Stimulated activated naive CD8-positive, alpha-beta T cell treated with anti-CD3 and anti-CD28 coated beads, Interleukin-15, amount 100 ng/mL, for 72 hours (primary cell): ENCODE measurements at regions not wholly inside any gene's neighbourhood (a gene's known extent, or its start where the extent isn't known, plus 50 kb on each side); places are given as distances from the start of the nearest gene placed in this dataset.
"Not testable (repeated sequence)": the region's sequence is repeated elsewhere in the genome, so short reads cannot be mapped to it uniquely, and the experiment has no call there.

Source experiments
- ATAC-seq: fragments of 150-1000 bp; cut with Tn5 transposase; 2 replicates; pipeline ENCODE4 v1.10.0; 2021; ENCODE audit warnings: mild to moderate bottlenecking, moderate library complexity
- DNase-seq, 2 donors: peaks; one replicate each; pipeline ENCODE4 v3.0.0; 2021 to 2022
- H3K27ac Mint-ChIP-seq, 2 donors: one replicate each; pipeline ENCODE4 v1.8.0; 2022; ENCODE audit warnings: mild to moderate bottlenecking in 2 of 2, mixed read lengths in 2 of 2, moderate library complexity in 2 of 2
- H3K27me3 Mint-ChIP-seq: one replicate; pipeline ENCODE4 v1.8.0; 2022; ENCODE audit warnings: mixed read lengths
- H3K4me1 Mint-ChIP-seq: one replicate; pipeline ENCODE4 v1.8.0; 2022; ENCODE audit warnings: mild to moderate bottlenecking, mixed read lengths
- H3K4me3 Mint-ChIP-seq, 2 donors: one replicate each; pipeline ENCODE4 v1.8.0; 2022; ENCODE audit warnings: mild to moderate bottlenecking in 2 of 2, mixed read lengths in 2 of 2, moderate library complexity in 1 of 2
- H3K9me3 Mint-ChIP-seq, 2 donors: one replicate each; pipeline ENCODE4 v1.8.0; 2022; ENCODE audit warnings: mixed read lengths in 2 of 2

DNA sequence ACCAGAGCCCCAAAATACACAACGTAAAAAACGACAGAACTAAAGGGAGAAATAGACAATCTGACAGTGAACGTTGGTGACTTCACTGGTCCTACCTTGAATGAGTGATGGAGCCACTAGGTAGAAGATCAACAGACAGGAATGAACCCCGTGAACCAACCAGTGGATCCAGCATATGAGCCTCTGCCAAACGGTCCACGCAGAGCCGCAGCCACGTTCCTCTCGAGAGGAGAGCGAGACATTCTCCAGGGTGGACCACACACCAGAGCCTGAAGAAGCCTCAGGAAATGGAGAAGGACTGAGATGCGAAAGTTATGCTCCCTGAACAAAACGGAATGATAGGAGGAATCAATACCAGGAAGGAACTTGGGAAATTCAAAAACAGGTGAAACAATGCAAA, 178.4 kb downstream of the RTP5 start:
- H3K27me3 Mint-ChIP-seq: peaks cover 43% of the 10 kb centered on the region
- DNase-seq: no peak
- ATAC-seq: no peak
- H3K27ac Mint-ChIP-seq: no peak overlapping the region
- no peaks in the 10 kb centered on the region for H3K4me1 Mint-ChIP-seq
- H3K4me3 Mint-ChIP-seq: no peak overlapping the region
- H3K9me3 Mint-ChIP-seq: peaks cover 3 to 6% of the 10 kb centered on the region in 2 donors

DNA sequence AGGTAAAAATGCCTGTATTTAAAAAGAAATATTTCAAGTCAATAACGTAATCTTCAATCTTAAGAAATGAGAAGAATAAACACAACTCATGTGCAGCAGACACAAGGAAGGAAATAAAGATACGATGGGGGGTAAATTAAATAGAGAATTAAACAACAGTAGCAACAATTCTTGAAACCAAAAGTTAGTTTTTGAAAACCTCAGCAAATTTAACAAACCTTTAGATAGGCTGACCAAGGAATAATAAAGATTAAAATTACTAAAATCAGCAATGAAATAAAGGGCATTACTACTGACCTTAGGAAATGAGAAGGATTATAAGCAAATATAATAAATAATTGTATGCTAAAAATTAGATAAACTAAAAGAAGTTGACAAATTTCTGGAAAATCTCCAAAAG, 178.9 kb downstream of the RTP5 start:
- Mint-ChIP-seq H3K4me1 (no peaks in the 10 kb centered on the region), H3K9me3 (peaks cover 3 to 6% of the 10 kb centered on the region in 2 donors), H3K4me3 (no peak overlapping the region), H3K27ac (no peak overlapping the region), H3K27me3 (peaks cover 38% of the 10 kb centered on the region)
- no peak for DNase-seq
- ATAC-seq: no peak

DNA sequence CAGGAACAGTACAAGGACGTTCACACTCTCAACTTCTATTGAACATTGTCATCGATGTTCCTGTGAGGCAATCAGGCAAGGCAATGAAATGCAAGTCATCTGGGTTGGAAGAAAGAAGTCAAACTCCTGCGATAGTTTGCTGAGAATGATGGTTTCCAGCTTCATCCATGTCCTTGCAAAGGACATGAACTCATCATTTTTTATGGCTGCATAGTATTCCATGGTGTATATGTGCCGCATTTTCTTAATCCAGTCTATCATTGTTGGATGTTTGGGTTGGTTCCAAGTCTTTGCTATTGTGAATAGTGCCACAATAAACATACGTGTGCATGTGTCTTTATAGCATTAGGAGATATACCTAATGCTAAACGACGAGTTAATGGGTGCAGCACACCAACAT, 180.0 kb downstream of the RTP5 start:
- H3K9me3 Mint-ChIP-seq, H3K4me1 Mint-ChIP-seq, H3K4me3 Mint-ChIP-seq, ATAC-seq, H3K27ac Mint-ChIP-seq, DNase-seq: not testable (repeated sequence)
- peaks cover 34% of the 10 kb centered on the region for H3K27me3 Mint-ChIP-seq

DNA sequence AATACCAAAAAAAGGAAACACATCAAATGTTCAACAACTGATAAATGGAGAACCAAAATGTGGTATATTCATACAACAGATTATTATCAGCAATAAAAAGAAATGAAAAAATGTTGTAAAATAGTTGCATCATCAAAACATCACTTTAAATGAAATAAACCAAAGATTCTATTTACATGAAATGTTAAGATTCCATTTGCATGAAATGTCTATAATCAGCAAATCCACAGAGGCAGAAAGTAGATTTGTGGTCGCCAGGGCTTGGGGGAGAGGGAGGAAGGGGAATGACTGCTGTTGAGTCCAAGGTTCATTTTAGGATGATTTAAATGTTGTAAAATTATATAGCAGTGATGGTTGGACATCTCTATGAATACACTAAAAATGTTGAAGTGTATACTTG, 181.9 kb downstream of the RTP5 start:
- Mint-ChIP-seq H3K27ac (no peak overlapping the region), H3K4me3 (no peak overlapping the region), H3K4me1 (no peaks in the 10 kb centered on the region), H3K9me3 (peaks cover 0 to 6% of the 10 kb centered on the region in 2 donors), H3K27me3 (peaks cover 28% of the 10 kb centered on the region)
- DNase-seq (no peak), ATAC-seq (no peak)

DNA sequence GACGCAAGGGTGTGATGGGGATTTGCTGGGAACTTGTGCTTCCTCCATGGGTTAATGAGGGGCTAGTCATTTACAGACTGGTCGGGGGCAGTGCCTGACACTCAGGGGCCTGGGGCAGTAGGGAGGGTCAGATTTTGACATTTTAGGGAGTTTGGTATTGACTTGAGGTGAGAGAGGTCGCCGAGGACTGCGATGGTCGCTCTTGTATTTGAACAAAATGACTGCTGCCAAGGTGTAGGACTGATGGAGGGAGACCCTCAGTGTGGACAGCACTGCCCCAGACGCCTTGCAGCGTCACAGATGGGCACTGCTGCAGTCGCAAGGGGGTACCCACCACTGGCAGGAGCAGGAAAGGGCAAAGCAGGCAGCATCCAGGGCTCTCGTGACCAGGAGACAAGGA, 182.9 kb downstream of the RTP5 start:
- no peak for ATAC-seq
- Mint-ChIP-seq H3K27me3 (peaks cover 30% of the 10 kb centered on the region), H3K4me1 (no peaks in the 10 kb centered on the region), H3K27ac (no peak overlapping the region), H3K4me3 (no peak overlapping the region), H3K9me3 (peaks cover 0 to 6% of the 10 kb centered on the region in 2 donors)
- DNase-seq: no peak

DNA sequence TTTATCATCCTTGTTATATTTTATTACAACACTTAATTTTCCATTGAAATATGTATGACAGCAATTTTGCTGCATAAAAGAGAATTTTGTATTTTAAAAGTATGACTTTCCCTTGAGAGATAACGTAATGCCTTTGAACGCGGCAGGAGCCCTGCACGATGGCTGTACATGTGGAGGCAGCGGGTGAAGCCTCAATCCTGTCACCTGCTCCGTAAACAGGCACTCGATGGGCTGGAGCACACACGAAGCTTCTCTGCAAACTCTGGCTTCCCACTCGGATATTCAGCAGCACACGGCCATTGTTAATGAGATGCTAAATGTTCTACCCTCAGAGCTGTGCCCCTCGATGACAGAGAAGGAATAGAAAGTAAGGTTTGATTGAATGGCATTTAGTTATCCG, 184.4 kb downstream of the RTP5 start:
- DNase-seq (no peak), ATAC-seq (no peak)
- no peaks in the 10 kb centered on the region for H3K4me1 Mint-ChIP-seq
- H3K4me3 Mint-ChIP-seq: no peak overlapping the region
- no peaks in the 10 kb centered on the region for H3K9me3 Mint-ChIP-seq
- peaks cover 23% of the 10 kb centered on the region for H3K27me3 Mint-ChIP-seq
- no peak overlapping the region for H3K27ac Mint-ChIP-seq

DNA sequence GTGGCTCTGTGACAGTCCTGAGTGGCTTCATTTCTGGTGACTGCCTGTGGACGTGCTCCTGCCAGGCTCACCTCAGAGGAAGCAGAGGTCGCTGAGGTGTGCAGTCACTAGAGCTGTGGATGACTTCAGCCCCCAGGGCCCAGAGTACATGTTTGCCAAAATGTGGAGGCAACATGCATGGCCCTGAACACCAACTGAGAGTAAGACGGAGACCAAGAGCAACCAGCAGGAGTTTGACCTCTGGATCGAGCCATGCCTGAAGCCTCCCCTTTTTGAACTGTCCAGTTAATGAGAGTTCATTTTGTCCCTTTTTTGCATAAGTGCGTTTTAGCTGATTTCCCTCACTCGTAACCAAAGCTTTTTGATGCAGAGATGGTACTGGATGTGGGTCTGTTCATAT, 184.9 kb downstream of the RTP5 start:
- DNase-seq (no peak), ATAC-seq (no peak)
- Mint-ChIP-seq H3K27me3 (peaks cover 23% of the 10 kb centered on the region), H3K9me3 (no peaks in the 10 kb centered on the region), H3K27ac (no peak overlapping the region), H3K4me1 (no peaks in the 10 kb centered on the region), H3K4me3 (no peak overlapping the region)

DNA sequence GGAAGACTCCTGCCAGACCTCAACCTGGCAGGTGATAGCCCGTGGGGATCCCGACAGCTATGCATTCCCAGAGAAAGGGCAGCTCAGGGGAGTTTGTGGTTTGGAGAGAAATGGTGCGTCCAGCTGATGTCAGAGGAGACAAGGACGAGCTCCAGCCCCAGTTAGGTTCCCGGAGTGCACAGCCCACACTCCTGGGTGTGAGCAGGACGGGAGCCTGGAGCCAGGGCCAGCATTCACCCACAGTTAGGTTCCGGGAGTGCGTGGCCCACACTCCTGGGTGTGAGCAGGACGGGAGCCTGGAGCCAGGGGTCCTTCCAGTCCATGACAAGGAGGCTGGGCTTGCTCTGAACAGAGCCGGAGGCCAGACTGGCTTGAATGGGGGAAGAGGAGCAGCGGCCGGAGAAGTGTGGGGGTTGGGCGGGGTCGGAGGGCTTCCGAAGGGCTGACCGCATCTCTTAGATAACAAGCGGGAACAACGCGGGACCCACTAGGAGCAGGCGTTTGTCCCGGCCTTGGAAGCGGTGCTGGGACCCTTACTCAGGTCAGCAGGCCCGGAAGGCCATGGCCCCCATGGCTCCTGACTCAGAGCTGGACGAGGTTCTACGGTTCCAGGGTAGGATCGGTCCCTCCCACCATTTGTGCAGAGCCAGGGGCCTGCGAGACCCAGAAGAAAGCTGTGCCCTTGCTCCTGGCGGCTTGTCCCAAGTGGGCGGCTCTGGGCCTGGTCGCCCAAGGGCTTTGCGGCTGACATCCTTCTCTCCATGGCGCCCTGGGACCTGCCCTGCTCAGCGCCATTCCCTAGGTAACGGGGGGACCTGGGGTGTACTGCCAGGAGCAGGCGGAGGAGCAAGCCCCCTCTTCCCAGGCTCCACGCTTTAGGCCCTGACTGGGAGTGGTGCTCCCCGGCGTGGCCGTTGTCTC, 185.6 kb downstream of the RTP5 start:
- Mint-ChIP-seq H3K4me3 (no peak overlapping the region), H3K27me3 (peaks cover 23% of the 10 kb centered on the region), H3K27ac (no peak overlapping the region), H3K9me3 (no peaks in the 10 kb centered on the region), H3K4me1 (no peaks in the 10 kb centered on the region)
- no peak for DNase-seq
- ATAC-seq: no peak

DNA sequence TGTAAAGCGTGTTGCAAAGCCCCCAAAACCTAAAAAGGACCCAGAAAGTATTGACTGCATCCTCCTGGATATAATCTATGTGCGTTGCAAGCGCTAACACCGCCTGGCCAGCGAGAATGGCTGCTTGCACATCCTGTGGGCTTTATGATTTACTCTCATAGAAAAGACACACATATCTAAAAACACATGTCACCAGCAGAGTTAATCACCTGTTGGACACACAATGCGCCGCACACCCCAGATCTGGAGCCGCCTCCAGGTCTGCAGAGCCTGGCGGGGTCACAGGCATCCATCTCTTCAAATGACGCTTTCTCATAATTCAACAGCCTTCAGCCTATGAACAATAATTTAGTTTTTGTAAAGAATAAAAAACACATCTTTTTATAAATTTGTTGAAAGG, 186.5 kb downstream of the RTP5 start:
- Mint-ChIP-seq H3K27me3 (peaks cover 23% of the 10 kb centered on the region), H3K4me1 (no peaks in the 10 kb centered on the region), H3K27ac (no peak overlapping the region), H3K9me3 (no peaks in the 10 kb centered on the region), H3K4me3 (no peak overlapping the region)
- DNase-seq (no peak), ATAC-seq (no peak)

DNA sequence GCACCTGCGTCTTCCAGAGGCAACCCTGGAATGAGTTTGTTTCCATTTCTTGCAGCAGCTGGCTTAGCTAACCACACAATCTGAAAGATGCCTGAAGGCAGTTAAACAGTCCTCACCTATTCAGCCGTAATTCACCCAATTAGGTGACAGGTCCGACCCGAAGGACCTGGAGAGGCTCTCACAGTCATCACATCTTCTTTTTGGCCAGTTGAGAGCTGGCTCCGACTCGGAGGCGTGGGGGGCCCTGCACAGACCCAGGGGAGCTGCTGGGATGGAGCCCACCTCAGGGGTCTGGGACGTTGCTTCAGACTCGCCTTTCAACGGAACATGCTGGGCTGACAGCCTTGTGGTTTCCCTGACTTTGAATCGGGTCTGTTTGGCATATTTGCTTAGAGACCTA, 187.3 kb downstream of the RTP5 start:
- no peak for DNase-seq
- no peak overlapping the region for H3K27ac Mint-ChIP-seq
- no peaks in the 10 kb centered on the region for H3K9me3 Mint-ChIP-seq
- no peak for ATAC-seq
- H3K4me1 Mint-ChIP-seq: no peaks in the 10 kb centered on the region
- peaks cover 23% of the 10 kb centered on the region for H3K27me3 Mint-ChIP-seq
- no peak overlapping the region for H3K4me3 Mint-ChIP-seq

DNA sequence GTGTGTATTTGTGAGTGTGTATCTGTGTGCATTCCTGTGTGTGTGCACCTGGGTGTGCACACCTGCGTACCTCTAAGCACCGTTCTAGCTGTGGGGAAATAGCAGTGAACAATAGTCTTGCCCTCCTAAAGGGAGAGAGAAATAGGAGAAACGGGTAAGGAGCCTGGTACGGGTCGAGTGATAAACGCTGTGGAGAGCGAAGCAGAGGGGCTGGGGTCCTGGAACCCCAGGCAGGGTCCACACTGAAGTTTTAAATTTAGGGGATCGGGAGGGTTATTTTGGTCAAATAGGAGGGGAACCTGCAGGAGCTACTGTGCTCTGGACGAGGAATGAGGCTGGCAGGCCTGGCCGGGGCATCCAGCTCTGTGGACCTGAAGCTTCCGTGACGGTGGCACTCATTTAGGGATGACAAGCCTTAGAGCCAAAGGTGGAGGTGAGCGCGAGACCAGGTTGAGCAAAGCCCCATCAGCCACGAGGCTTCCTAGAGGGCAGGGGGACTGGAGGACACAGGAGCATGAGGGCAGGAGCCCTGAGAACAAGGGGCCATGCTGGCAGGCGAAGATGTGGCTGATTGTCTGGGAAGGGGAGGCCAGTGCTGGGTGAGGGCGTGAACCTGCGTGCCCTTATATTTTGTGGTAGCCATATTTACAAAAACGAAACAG, 188.0 kb downstream of the RTP5 start:
- Mint-ChIP-seq H3K27ac (no peak overlapping the region), H3K4me3 (no peak overlapping the region), H3K4me1 (no peaks in the 10 kb centered on the region)

DNA sequence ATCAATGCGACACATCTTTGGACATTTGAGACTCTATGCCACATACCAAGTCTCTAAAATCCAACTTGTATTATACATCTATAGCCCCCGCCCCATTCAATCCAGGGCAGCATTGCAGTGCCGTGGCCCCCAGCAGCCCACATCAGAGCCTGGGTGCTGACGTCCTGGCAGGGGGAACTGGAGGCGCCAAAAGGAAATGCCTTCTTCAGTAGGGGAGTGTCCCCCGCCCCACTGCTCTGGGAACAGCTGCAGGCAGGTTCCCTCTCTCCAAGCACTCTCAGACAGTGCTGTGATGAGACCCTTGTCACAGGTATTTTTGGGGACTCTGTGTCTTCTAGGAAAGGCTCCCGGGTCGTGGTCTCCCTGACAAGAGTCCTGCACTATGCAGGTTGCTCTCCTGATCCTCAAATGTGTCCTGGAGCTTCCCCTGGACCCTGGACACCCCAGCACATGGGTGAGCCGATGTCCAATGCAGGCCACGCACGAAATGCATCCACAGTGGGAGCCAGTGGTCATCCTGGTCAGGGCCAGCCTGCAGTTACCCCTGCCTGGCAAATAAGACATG, 188.7 kb downstream of the RTP5 start:
- ATAC-seq (no peak), DNase-seq (no peak)
- Mint-ChIP-seq H3K27me3 (peaks cover 15% of the 10 kb centered on the region), H3K4me3 (no peak overlapping the region), H3K9me3 (no peaks in the 10 kb centered on the region), H3K27ac (no peak overlapping the region), H3K4me1 (no peaks in the 10 kb centered on the region)

More for the DNA sequence above, 188.0 kb downstream of the RTP5 start:
- Mint-ChIP-seq H3K9me3 (no peaks in the 10 kb centered on the region), H3K27me3 (peaks cover 19% of the 10 kb centered on the region)
- ATAC-seq (no peak), DNase-seq (no peak)

DNA sequence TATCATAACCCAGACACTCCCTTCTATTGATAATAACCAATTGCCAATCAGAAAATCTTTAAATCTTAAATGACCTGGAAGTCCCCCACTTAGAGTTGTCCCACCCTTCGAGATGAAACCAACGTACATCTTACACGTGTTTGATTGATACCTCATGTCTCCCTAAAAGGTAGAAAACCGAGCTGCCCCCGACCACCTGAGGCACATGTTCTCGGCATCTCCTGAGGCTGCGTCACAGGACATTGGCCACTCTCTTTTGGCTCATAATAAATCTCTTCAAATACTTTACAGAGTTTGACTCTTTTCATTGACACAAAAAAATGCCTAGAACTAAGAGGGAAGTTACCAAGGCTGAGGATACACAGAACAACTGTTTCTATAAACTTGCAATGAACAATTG, 190.0 kb downstream of the RTP5 start:
- peaks cover 11% of the 10 kb centered on the region for H3K27me3 Mint-ChIP-seq
- H3K4me3 Mint-ChIP-seq: no peak overlapping the region
- no peak overlapping the region for H3K27ac Mint-ChIP-seq
- H3K4me1 Mint-ChIP-seq: no peaks in the 10 kb centered on the region
- no peaks in the 10 kb centered on the region for H3K9me3 Mint-ChIP-seq
- DNase-seq (no peak), ATAC-seq (no peak)

DNA sequence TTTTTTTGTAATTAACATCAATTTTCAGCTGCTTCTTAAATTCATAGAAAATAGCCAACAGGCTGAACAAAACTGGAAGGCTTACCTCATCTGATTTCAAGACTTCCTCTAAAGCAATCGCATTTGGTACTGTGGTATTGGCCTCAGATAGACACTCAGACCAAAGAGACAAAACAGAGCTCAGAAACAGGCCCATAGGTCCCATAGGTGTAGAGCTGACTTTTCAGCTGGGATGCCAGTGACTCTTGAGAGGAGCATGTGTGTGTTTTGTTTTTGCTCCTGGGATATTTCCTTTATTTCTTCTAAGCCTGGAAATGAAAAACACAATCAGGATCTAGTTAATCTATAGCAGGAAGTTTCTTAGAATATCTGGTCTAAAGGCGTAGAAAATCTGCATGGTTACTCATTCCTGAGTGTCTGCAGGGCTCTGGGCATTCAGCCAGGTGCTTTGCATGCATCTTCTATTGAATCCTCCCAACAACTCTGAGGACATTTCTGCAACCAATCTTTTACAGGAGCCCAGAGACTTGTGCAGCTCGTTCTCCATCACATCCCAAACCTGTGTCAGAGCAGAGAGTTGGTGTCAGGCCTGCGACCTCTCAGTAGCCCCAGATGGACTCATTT, 190.8 kb downstream of the RTP5 start:
- ATAC-seq (no peak), DNase-seq (no peak)
- H3K4me1 Mint-ChIP-seq: no peaks in the 10 kb centered on the region
- H3K9me3 Mint-ChIP-seq: no peaks in the 10 kb centered on the region
- H3K4me3 Mint-ChIP-seq: no peak overlapping the region
- peaks cover 8% of the 10 kb centered on the region for H3K27me3 Mint-ChIP-seq
- H3K27ac Mint-ChIP-seq: no peak overlapping the region

DNA sequence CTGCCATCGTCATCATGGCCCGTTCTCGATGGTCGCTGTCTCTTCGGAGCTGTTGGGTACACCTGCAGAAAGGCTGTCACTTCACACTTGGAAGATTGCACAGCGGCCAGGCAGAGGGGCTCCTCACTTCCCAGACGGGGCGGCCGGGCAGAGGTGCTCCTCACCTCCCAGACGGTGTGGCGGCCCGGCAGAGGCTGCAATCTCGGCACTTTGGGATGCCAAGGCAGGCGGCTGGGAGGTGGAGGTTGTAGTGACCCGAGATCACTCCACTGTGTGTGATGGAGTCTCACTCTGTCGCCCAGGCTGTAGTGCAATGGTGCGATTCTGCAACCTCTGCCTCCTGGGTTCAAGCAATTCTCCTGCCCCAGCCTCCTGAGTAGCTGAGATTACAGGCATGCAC, 192.4 kb downstream of the RTP5 start:
- not testable (repeated sequence) for DNase-seq, H3K4me1 Mint-ChIP-seq, H3K4me3 Mint-ChIP-seq, ATAC-seq, H3K9me3 Mint-ChIP-seq, H3K27ac Mint-ChIP-seq
- peaks cover 14% of the 10 kb centered on the region for H3K27me3 Mint-ChIP-seq

DNA sequence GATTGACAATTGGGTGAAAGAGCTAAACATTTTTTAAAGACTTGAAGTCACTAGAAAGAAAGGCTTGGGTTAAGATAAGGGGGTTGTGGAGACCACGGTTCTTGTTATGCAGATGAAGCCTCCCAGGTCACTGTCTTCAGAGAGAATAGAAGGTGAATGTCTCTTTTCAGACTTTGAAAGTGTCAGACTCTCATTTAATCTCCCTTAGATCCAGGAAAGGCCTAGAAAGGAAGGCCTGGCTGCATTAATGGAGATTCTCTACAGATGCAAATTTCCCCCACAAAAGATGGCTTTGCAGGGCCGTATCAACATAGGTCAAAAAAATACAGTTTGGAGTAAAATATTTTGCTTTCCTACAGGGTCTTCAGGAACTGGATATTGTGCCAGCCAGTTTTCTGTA, 193.9 kb downstream of the RTP5 start:
- no peaks in the 10 kb centered on the region for H3K4me1 Mint-ChIP-seq
- no peak for ATAC-seq
- H3K27me3 Mint-ChIP-seq: peaks cover 14% of the 10 kb centered on the region
- no peak overlapping the region for H3K27ac Mint-ChIP-seq
- H3K9me3 Mint-ChIP-seq: no peaks in the 10 kb centered on the region
- H3K4me3 Mint-ChIP-seq: no peak overlapping the region
- no peak for DNase-seq
